ENCODE measurements at regions not wholly inside any gene's neighbourhood (a gene's known extent, or its start where the extent isn't known, plus 50 kb on each side); places are given as distances from the start of the nearest gene placed in this dataset.

DNA sequence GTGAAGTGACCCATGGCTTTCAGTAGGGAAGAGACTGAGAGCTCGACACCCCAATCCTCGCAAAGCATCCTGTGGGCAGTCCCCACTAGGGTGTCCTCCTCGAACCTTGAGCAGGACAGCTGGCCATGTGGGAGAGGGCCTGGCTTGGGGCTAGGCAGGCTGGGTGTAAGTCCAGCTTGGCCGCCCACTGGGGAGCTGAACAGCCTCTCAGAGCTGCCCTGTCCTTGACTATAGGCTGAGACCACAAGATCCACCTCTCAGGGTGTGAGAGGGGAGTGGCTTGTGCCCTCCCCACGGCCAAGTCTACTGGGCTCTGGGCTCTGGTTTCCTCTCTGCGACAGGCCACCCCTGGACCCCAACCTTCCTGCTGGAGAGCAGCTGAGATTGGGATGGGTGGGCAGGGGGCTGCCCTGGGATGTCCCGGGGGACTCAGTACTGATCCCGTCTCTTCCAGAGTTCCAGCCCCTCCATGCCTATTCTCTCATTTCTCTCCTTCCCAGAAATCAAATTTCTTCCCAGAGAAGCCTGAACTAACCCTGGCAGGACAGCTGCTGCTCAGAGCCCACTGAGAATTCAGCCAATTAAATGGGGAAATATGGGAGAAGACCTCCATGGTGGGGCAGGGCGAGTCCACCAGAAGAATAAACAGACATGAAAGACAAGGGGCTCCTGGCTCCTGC lies 282.9 kb downstream of the PTPRU start:
- Mint-ChIP-seq H3K36me3 (ENCODE audit: low read depth) (no peaks in the 10 kb centered on the region), H3K4me1 (peaks cover 49% of the 10 kb centered on the region), H3K4me3 (peak overlapping the region in 1 of 3 experiments; percentile 41), H3K27me3 (ENCODE audit: low read depth) (peaks cover 42% of the 10 kb centered on the region), H3K27ac (peak overlapping the region in 2 of 3 experiments; percentile 72 to 86), H3K9me3 (no peaks in the 10 kb centered on the region)
- TF ChIP-seq, protein P1, sequence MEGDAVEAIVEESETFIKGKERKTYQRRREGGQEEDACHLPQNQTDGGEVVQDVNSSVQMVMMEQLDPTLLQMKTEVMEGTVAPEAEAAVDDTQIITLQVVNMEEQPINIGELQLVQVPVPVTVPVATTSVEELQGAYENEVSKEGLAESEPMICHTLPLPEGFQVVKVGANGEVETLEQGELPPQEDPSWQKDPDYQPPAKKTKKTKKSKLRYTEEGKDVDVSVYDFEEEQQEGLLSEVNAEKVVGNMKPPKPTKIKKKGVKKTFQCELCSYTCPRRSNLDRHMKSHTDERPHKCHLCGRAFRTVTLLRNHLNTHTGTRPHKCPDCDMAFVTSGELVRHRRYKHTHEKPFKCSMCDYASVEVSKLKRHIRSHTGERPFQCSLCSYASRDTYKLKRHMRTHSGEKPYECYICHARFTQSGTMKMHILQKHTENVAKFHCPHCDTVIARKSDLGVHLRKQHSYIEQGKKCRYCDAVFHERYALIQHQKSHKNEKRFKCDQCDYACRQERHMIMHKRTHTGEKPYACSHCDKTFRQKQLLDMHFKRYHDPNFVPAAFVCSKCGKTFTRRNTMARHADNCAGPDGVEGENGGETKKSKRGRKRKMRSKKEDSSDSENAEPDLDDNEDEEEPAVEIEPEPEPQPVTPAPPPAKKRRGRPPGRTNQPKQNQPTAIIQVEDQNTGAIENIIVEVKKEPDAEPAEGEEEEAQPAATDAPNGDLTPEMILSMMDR (IDR thresholded peaks at IDR 0.05; ENCODE audit: unreplicated experiment in 3 of 3) = no peak

DNA sequence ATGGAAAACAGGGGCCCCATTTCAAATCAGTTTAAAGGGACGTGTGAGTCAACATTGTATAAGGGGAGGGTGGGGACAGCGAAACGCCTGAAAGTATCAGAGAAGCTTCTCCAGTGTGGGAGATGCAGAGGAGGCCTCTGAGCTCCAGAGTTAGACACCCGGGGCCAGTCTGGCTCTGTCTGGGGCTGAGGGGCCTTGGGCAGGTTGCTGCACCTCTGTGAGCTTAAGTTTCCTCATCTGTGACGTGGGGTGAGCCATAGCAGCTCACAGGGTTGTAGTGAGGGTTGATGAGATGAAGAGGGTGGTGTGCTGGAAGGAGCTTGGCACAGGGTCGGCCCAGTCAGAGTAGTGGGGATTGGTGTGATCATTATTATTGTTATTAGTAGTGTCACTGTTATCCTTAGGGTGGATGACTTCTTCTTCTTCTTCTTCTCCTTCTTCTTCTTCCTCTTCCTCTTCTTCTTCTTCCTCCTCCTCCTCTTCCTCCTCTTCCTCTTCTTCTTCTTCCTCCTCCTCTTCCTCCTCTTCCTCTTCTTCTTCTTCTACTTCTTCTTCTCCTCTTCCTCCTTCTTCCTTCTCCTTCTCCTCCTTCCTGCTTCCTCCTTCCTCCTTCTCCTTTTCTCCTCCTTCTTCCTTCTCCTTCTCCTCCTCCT lies 282.0 kb downstream of the PTPRU start:
- Mint-ChIP-seq H3K4me1 (peaks cover 39% of the 10 kb centered on the region), H3K27me3 (ENCODE audit: low read depth) (peaks cover 39% of the 10 kb centered on the region), H3K9me3 (no peaks in the 10 kb centered on the region), H3K4me3 (no peak overlapping the region), H3K27ac (no peak overlapping the region), H3K36me3 (ENCODE audit: low read depth) (no peaks in the 10 kb centered on the region)
- TF ChIP-seq, protein P1 (IDR thresholded peaks at IDR 0.05; ENCODE audit: unreplicated experiment in 3 of 3) = no peak

DNA sequence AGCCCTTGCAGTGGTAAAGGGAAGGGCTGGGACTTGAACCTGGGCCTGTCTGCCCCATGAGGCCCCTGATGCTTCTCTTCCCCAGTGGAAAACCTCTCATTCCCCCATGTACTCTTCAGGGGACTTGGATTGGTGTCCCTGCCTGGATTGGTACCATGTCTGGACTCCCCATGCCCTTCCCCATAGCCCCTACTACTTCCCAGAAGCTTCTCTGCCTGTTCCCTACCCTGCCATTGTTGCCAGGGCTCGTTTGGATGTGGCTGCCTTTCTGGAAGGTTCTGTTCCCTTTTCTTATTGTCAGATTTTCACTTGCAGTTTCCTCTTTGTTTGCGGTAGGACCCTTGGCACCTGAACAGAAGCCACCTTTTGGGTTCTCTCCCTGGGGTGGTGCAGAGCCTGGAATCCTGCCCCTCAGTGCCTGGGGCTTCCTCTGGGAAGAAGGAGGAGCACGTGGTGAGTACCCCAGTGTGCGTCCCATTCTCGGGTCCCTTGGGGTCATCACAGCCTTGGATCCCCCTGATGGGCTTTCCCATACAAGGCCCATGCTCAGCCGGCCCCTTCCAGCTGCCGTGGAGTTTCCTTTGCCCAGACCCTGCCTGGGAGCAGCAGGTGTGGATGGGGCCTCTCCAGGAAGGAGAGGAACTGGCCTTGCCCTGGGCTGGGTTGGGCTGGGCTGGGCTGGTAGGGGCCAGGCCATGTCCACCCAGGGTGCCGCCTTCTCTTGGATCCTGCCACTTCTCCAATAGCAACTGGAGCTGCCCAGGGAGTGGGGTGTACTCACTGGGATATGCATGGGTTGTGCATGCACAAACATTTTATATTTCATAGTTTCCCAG lies 281.1 kb downstream of the PTPRU start:
- H3K4me3 Mint-ChIP-seq = no peak overlapping the region
- peaks cover 34% of the 10 kb centered on the region for H3K27me3 Mint-ChIP-seq (ENCODE audit: low read depth)
- no peaks in the 10 kb centered on the region for H3K9me3 Mint-ChIP-seq
- H3K36me3 Mint-ChIP-seq (ENCODE audit: low read depth) = no peaks in the 10 kb centered on the region
- no peak overlapping the region for H3K27ac Mint-ChIP-seq
- H3K4me1 Mint-ChIP-seq = peaks cover 32% of the 10 kb centered on the region
- TF ChIP-seq, protein P1 (IDR thresholded peaks at IDR 0.05; ENCODE audit: unreplicated experiment in 3 of 3) = no peak

DNA sequence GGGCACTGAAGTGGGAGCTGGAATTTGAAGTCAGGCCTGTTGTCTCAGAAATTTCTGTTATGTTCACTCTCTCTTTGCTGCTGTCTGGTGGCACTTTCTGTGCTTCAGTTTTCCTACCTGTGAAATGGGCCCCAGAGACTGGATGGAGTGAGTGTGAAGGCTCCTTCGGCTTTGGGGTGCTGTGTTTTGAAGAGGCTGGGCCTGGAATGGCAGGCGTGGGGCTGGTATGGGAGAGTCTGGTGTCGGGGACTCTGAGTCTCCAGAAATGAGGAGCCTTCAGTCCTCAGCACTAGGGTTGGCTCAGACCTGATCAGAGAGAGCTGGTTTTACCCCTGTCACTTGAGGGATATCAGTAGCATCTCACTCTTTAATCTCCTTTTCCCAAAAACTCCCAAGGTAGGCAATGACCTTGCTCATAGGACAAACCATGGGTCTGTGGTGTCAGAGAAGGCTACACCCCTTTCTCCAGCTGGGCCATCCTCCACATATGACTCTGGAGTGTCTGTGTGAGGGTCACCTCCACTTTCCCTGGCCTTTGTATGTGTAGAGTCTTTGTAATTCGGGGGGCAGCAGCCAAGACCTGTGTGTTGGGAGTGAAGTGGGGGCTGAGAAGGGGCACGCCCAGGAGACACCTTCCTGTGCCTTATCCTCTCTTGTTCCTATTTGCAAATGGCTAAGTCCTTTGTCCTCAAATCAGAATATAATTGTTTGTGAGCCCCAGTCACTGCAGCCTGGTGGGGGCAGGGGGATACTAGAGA lies 279.9 kb downstream of the PTPRU start:
- Mint-ChIP-seq H3K27ac (no peak overlapping the region), H3K27me3 (ENCODE audit: low read depth) (peaks cover 29% of the 10 kb centered on the region), H3K4me1 (peaks cover 29% of the 10 kb centered on the region), H3K36me3 (ENCODE audit: low read depth) (no peaks in the 10 kb centered on the region), H3K9me3 (peaks cover 5% of the 10 kb centered on the region), H3K4me3 (no peak overlapping the region)
- TF ChIP-seq, protein P1 (IDR thresholded peaks at IDR 0.05; ENCODE audit: unreplicated experiment in 3 of 3) = no peak

DNA sequence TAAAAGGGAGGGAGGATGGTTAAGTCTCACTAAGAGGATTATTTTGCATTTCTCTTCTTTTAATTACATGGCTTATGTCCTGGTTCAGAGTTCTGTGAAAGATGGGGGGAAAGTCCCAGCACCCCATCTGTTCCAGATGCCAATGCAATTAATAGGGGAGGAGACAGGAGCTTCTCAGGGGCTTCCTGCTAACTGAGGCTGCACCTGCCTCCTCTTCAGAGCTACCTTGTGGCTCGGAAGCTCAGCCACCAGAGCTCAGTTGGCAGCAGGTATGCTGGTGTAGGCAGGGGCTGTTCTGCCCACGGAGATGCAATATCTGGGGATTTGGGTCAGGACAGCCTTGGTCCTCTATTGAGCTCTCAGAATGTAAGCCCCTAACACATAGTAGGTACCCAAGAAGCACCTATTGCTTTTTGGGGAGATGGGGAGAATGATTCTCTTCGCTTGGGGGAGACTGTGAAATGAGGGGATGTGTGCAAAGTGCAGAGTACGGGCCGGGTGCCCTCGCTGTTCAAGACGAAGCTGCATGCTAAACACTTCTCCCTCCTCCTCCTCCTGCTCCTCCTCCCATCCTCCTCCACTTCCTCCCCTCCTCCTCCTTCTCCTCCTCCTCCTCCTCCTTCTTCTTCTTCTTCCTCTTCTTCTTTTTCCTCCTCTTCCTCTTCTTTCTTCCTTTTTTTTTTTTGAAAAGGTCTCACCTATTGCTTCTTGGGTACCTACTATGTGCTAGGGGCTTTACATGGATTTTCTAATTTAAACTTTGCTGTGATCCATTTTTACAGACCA lies 279.0 kb downstream of the PTPRU start:
- peaks cover 24% of the 10 kb centered on the region for H3K4me1 Mint-ChIP-seq
- H3K9me3 Mint-ChIP-seq = peaks cover 10% of the 10 kb centered on the region
- H3K4me3 Mint-ChIP-seq = no peak overlapping the region
- TF ChIP-seq, protein P1 (IDR thresholded peaks at IDR 0.05; ENCODE audit: unreplicated experiment in 3 of 3) = no peak
- H3K27me3 Mint-ChIP-seq (ENCODE audit: low read depth) = peaks cover 26% of the 10 kb centered on the region
- no peak overlapping the region for H3K27ac Mint-ChIP-seq
- no peaks in the 10 kb centered on the region for H3K36me3 Mint-ChIP-seq (ENCODE audit: low read depth)
